ENCODE measurements at regions not wholly inside any gene's neighbourhood (a gene's known extent, or its start where the extent isn't known, plus 50 kb on each side); places are given as distances from the start of the nearest gene placed in this dataset.
A peak's percentile ranks its signal among the peaks of the same experiment; 100 is the strongest.

DNA sequence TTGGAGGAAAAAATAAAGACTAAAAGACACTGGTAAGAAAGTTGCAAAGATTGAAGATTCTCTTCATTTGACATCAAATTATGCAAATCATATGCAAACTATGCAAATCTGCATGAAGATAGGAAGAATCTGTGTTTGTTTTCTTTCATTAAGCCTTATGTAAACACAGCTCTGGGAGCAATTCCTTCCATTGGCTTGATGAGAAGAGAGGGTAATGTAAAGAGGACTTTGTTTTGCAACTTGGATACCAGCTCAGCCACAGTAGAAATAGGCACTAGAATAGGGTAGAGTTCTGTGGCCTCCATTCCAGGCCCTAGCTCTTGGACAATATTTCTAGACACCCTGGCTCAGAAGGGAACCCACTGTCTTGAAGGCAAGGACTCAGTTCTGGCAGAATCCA, 388.4 kb upstream of the RASGEF1B start:
- no peak for DNase-seq

GRCh38 chr4:81854406-81854805, 382.7 kb upstream of the RASGEF1B start:
- DNase-seq = no peak

DNA sequence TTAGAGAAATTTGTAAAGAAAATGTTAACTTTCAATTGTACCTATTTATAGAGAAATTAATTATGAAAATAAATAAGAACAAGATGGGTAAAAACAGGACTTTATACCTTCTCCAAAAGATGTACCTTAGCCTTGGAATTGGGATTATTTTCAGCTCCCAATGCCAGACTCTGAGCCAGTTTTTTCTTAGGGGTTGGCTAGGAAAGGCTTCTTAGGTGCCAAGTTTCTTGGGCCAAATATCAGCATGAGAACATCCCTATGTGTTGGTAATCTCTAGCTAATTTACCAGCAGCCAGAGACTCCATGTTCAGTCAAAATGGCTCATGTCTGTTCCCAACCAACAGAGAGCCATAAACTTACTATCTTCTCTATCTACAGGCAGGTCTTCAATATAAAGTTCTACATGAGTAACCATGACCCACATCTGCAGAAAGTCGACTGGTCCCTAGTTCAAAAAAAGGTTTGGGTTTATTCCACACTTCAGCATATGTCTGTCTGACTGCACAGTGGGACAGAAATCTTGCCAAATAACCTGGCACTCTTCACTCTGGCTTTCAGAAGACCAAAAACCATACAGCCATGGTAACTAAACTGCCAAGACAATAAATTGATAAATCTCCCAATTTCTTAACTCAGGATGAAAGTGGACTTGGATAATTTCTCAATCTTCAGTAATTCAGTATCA, 380.5 kb upstream of the RASGEF1B start:
- no peak for DNase-seq

DNA sequence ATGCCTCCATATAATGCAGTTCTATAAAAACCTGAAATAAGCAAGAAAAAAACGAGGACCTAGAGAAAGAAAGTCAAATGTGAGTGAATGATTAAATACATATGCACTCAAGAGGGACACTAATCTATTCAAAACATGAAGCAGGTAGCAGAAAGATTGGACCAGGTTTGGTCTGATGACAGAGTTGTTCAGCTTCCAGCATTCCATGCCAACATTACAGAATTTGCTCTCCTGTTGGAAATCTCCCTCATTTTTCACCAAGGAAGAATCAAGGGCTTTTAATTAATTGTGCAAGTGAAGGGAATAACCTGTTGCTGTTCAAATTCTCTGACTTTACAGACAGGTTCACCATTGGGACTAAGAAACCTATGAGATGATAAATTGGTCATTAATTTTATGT, 379.0 kb upstream of the RASGEF1B start:
- DNase-seq = no peak

DNA sequence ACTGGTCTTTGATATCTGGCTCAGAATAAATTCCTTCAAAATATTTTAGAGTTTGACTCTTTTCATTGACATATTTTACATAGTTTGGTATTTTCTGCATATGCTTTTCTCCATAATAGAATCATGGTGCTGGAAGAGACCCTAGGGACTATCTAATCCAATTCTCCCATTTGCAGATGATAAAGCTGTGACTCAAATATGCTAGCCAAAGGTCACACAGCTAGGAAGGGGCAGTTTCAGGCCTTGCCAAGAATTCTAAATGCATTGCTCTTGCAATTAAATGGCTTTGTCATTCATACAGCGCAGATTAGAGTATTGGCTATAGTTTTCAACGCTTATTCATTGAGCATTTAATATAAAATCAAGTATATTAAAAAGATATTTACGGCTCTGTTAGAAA, 374.1 kb upstream of the RASGEF1B start:
- DNase-seq = no peak

GRCh38 chr4:81845273-81845672, 373.6 kb upstream of the RASGEF1B start:
- DNase-seq = no peak

DNA sequence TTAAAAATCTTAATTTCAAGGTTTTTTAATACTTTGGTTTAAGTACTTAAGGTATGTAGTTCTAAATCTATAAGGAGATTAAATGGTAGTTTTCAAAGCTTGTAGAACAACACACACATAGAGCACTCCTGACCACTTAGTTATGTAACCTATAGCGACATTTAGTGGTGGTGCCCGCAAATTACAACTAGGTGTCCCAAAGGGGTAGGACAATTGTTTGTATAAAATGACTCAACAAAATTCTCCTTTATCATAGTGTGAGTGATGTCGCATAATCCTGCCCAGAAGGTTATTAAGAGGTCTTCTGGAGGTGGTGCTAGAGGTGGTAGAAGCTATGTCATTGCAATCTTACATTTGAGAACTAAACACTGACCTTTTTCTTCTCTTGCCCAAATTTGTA, 373.0 kb upstream of the RASGEF1B start:
- peak; percentile 45 for DNase-seq

GRCh38 chr4:81839347-81840042, 367.8 kb upstream of the RASGEF1B start:
- DNase-seq = no peak

DNA sequence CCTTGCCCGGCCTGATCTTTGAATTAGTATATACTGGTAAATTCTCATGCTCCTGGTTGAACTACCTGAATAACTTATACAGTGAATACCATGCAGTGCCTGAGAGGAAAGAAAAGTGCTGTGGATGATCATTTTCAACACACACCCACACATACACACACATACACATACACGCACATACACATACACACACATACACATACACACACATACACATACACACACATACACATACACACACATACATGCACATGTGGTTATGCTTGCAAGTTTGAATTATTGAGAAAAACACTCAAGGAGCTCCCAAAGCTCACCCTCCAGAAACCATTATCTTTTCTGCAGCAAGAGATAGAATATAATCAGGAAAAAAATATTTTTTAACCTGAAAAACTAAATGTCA, 366.9 kb upstream of the RASGEF1B start:
- DNase-seq = no peak

GRCh38 chr4:81836716-81837115, 365.0 kb upstream of the RASGEF1B start:
- DNase-seq = no peak

DNA sequence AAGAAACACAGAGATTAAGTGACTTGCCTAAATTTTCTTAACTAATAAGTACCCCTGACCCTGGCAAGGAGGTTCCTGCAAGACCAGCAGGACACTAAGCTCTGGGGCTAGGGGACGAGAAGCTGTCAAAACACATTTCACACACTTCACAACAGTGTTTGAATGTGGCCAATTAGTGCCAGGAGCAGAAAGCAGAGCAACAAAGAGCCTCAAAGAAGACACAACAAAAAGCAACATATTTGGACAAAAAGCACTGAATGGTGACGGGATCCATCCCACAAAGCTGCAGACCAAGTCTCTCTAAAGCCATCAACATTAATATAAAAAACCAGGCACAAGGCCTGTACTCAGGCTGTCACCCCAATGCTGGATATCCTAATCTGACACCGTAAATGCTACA, 361.9 kb upstream of the RASGEF1B start:
- DNase-seq = no peak

- no peak for DNase-seq
Measured at GRCh38 chr4:81828991-81829390, 357.3 kb upstream of the RASGEF1B start.

DNA sequence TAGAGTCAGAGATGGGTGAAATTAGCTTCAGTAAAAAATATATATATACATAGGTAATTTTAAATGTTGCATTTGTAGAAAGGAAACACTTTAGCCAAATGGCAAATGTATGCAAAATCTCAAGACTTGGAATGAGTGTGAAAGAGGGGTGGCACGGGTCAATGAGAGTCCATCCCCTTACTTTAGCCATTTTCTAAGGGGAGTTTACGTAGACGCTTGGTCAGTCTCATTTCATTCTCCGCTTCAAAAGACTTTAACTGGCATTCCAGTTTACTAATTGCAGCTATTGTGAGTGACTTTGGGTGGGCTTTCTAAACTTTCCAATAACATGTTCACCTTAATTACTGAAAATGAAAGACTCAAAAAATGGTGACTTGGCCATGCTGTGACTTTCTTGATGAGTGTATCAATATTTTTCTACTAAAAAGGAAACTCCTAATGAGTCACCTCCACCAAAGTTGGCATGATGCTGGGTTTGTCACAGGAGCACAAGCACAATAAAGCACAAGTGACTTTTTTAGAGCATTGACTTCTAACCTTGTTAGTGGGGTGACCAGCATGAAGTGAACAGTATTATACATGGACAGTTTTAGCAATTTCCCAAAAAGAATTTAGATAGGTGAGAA, 356.0 kb upstream of the RASGEF1B start:
- DNase-seq = no peak

GRCh38 chr4:81826817-81827424, 355.2 kb upstream of the RASGEF1B start:
- DNase-seq = no peak

GRCh38 chr4:81826335-81826734, 354.6 kb upstream of the RASGEF1B start:
- DNase-seq = no peak

- no peak for DNase-seq
Measured at GRCh38 chr4:81818385-81818920, 346.7 kb upstream of the RASGEF1B start.

- no peak for DNase-seq
Measured at GRCh38 chr4:81816031-81816761, 344.5 kb upstream of the RASGEF1B start.

- DNase-seq = no peak
Measured at GRCh38 chr4:81814987-81815541, 343.4 kb upstream of the RASGEF1B start.

- no peak for DNase-seq
Measured at GRCh38 chr4:81811562-81812293, 340.0 kb upstream of the RASGEF1B start.

DNA sequence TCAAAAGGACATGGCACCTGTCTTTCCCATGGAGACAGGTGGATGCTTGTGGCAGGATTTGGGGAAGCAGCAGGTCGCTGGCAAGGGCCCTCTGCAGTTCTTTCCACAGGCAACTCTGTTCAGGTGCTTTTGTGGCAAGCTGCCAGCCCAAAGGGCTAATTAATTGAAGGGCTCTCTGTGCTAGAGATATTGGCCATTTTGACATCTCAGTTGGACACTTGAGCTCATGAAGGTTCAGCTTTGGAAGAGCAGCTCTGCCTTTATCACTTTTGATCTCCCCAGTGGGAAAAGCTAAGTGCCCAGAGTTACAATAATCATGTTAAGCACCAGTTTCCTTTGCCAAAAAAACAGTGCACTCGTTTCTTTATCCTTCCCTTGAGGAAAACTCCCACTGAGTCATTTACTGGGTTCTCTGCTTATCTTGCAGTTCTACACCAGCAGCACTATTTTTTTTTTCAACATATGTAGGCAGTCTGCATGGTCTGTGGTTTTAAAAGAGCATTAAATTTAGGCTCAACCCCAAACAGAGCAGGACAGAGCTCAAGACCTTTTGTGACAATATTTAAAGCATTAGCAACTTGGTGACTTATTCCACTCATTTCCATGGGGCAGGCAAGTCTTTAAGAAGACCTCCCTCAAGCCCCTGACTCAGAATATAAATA, 336.4 kb upstream of the RASGEF1B start:
- no peak for DNase-seq

- DNase-seq = no peak
Measured at GRCh38 chr4:81807386-81807785, 335.7 kb upstream of the RASGEF1B start.
